Smooth muscle cell (in vitro differentiated cells): ENCODE measurements at regions not wholly inside any gene's neighbourhood (a gene's known extent, or its start where the extent isn't known, plus 50 kb on each side); places are given as distances from the start of the nearest gene placed in this dataset.

Experiments used
- DNase-seq: peaks from one replicate; lab custom pipeline; 2025; ENCODE audit not compliant: unreplicated experiment; lab: John Stamatoyannopoulos, UW
- H2AFZ ChIP-seq: fragments of 200-600 bp; sonication (generic); 2 replicates; pipeline ENCODE4 v1.6.0; 2016; ENCODE audit warnings: antibody characterized with exemption, low read depth, mild to moderate bottlenecking
- H3F3A ChIP-seq: fragments of 200-600 bp; sonication (generic); 2 replicates; pipeline ENCODE4 v1.6.0; 2017; ENCODE audit warnings: antibody characterized with exemption, low read depth
- H3K27ac ChIP-seq: fragments of 200-600 bp; sonication (generic); 2 replicates; pipeline ENCODE4 v1.5.1; 2016; ENCODE audit warnings: low read depth, mild to moderate bottlenecking
- H3K27me3 ChIP-seq: fragments of 200-600 bp; sonication (generic); 2 replicates; pipeline ENCODE4 v1.6.1; 2016; ENCODE audit warnings: low read depth, mild to moderate bottlenecking
- H3K36me3 ChIP-seq: fragments of 200-600 bp; sonication (generic); 2 replicates; pipeline ENCODE4 v1.5.1; 2016; ENCODE audit warnings: low read depth
- H3K4me1 ChIP-seq: fragments of 200-600 bp; sonication (generic); 2 replicates; pipeline ENCODE4 v1.5.1; 2016; ENCODE audit warnings: low read depth
- H3K4me2 ChIP-seq: fragments of 200-600 bp; sonication (generic); 2 replicates; pipeline ENCODE4 v1.6.0; 2016; ENCODE audit warnings: mild to moderate bottlenecking
- H3K4me3 ChIP-seq: fragments of 200-600 bp; sonication (generic); 2 replicates; pipeline ENCODE4 v1.5.1; 2016; ENCODE audit warnings: mild to moderate bottlenecking
- H3K79me2 ChIP-seq: fragments of 200-600 bp; sonication (generic); 2 replicates; pipeline ENCODE4 v1.6.0; 2016; ENCODE audit warnings: low read depth, mild to moderate bottlenecking
- H3K9ac ChIP-seq: fragments of 200-600 bp; sonication (generic); 2 replicates; pipeline ENCODE4 v1.6.0; 2016; ENCODE audit warnings: low read depth
- H3K9me3 ChIP-seq: fragments of 200-600 bp; sonication (generic); replicated peaks from 2 replicates; pipeline ENCODE4 v1.5.1; 2016; ENCODE audit warnings: low read depth
- H4K20me1 ChIP-seq: fragments of 200-600 bp; sonication (generic); 2 replicates; pipeline ENCODE4 v1.6.0; 2016; ENCODE audit warnings: low read depth
- CTCF ChIP-seq: fragments of 200-600 bp; sonication (generic); IDR thresholded peaks from 2 replicates; pipeline ENCODE4 v1.5.1; 2017; ENCODE audit warnings: borderline replicate concordance, mild to moderate bottlenecking, antibody characterized with exemption; ENCODE audit not compliant: insufficient read depth, poor library complexity, severe bottlenecking
- WGBS: methylation state at CpG from one replicate; pipeline ENCODE4 v1.1.7; 2016; ENCODE audit warnings: low lambda C conversion rate; 5-methylcytosine and 5-hydroxymethylcytosine counted together

- Histone ChIP-seq H3K9ac (no peak overlapping the region), H3K4me2 (peak overlapping the region; percentile 81), H3K4me1 (peaks cover 30% of the 10 kb centered on the region), H3K27ac (no peak overlapping the region), H2AFZ (peak overlapping the region; percentile 57), H4K20me1 (no peaks in the 10 kb centered on the region), H3K79me2 (no peaks in the 10 kb centered on the region), H3K4me3 (peak overlapping the region; percentile 48), H3F3A (no peaks in the 10 kb centered on the region), H3K36me3 (no peaks in the 10 kb centered on the region), H3K27me3 (peaks cover 51% of the 10 kb centered on the region), H3K9me3 (no peaks in the 10 kb centered on the region)
- DNase-seq, result no peak
- WGBS, result 19% methylated on average over 9 of the region's 9 CpGs
- no peak for TF ChIP-seq CTCF
Observed at GRCh38 chr13:106795847-106796246, 227.9 kb upstream of the ARGLU1 start.

GRCh38 chr13:106794117-106794516, 226.2 kb upstream of the ARGLU1 start:
- no peak for TF ChIP-seq CTCF
- H3K9me3 ChIP-seq, result no peaks in the 10 kb centered on the region
- no peak overlapping the region for H3K27ac ChIP-seq
- H3K27me3 ChIP-seq, result peaks cover 40% of the 10 kb centered on the region
- no peak overlapping the region for H3K4me3 ChIP-seq
- H4K20me1 ChIP-seq, result no peaks in the 10 kb centered on the region
- no peaks in the 10 kb centered on the region for H3K36me3 ChIP-seq
- WGBS, result 73% methylated on average over 4 of the region's 4 CpGs
- no peaks in the 10 kb centered on the region for H3K79me2 ChIP-seq
- peaks cover 18% of the 10 kb centered on the region for H3K4me1 ChIP-seq
- no peak overlapping the region for H3K9ac ChIP-seq
- no peak overlapping the region for H3K4me2 ChIP-seq
- DNase-seq, result no peak
- H2AFZ ChIP-seq, result no peak overlapping the region
- H3F3A ChIP-seq, result no peaks in the 10 kb centered on the region

GRCh38 chr13:106789911-106790310, 222.0 kb upstream of the ARGLU1 start:
- Histone ChIP-seq H3K4me1 (no peaks in the 10 kb centered on the region), H3K79me2 (no peaks in the 10 kb centered on the region), H3K4me2 (no peak overlapping the region), H3F3A (no peaks in the 10 kb centered on the region), H2AFZ (no peak overlapping the region), H3K27ac (no peak overlapping the region), H3K9ac (no peak overlapping the region), H4K20me1 (no peaks in the 10 kb centered on the region), H3K9me3 (no peaks in the 10 kb centered on the region), H3K4me3 (no peak overlapping the region), H3K27me3 (no peaks in the 10 kb centered on the region), H3K36me3 (no peaks in the 10 kb centered on the region)
- no peak for TF ChIP-seq CTCF
- DNase-seq, result no peak

GRCh38 chr13:106786006-106786563, 218.1 kb upstream of the ARGLU1 start:
- H2AFZ ChIP-seq, result no peak overlapping the region
- H3K36me3 ChIP-seq, result no peaks in the 10 kb centered on the region
- H4K20me1 ChIP-seq, result no peaks in the 10 kb centered on the region
- no peak overlapping the region for H3K9ac ChIP-seq
- no peaks in the 10 kb centered on the region for H3F3A ChIP-seq
- no peaks in the 10 kb centered on the region for H3K9me3 ChIP-seq
- H3K27ac ChIP-seq, result no peak overlapping the region
- DNase-seq, result no peak
- no peaks in the 10 kb centered on the region for H3K4me1 ChIP-seq
- 52% methylated on average over 5 of the region's 5 CpGs for whole genome bisulfite sequencing
- no peaks in the 10 kb centered on the region for H3K79me2 ChIP-seq
- H3K4me3 ChIP-seq, result no peak overlapping the region
- no peak for TF ChIP-seq CTCF
- H3K4me2 ChIP-seq, result no peak overlapping the region
- H3K27me3 ChIP-seq, result no peaks in the 10 kb centered on the region
